HL-60 (cell line): ENCODE measurements at regions not wholly inside any gene's neighbourhood (a gene's known extent, or its start where the extent isn't known, plus 50 kb on each side); places are given as distances from the start of the nearest gene placed in this dataset.

Source experiments
- DNase-seq, 2 experiments: peaks; one replicate each; pipeline ENCODE4 v3.0.0-alpha.2; 2010 to 2020; ENCODE audit warnings: low read depth in 1 of 2, low spot score in 1 of 2
- H3K27ac ChIP-seq: fragments of 250-450 bp; sonication (Bioruptor Pico); replicated peaks from 2 replicates; pipeline ENCODE4 v1.5.1; 2020; ENCODE audit warnings: mild to moderate bottlenecking, moderate library complexity
- H3K27me3 ChIP-seq: fragments of 250-450 bp; sonication (Bioruptor Pico); 2 replicates; pipeline ENCODE4 v1.5.1; 2021; ENCODE audit warnings: mild to moderate bottlenecking, moderate library complexity; ENCODE audit not compliant: insufficient read depth, poor library complexity, severe bottlenecking
- H3K4me3 ChIP-seq: replicated peaks from 2 replicates; pipeline ENCODE4 v1.5.1; 2011; ENCODE audit warnings: mild to moderate bottlenecking, control low read depth, low read length; ENCODE audit not compliant: insufficient read depth
- GABPA ChIP-seq: IDR thresholded peaks from 2 replicates; pipeline ENCODE4 v1.6.1; 2012; ENCODE audit warnings: low read depth
- POLR2AphosphoS5 ChIP-seq: IDR thresholded peaks from 2 replicates; pipeline ENCODE4 v1.6.1; 2012; ENCODE audit warnings: low read depth
- SPI1 ChIP-seq: IDR thresholded peaks from 2 replicates; pipeline ENCODE4 v1.6.1; 2012; ENCODE audit warnings: low read depth, mild to moderate bottlenecking, borderline replicate concordance
- TF ChIP-seq, protein P1 (sequence below): IDR thresholded peaks from 2 replicates; pipeline ENCODE4 v1.6.1; 2012; ENCODE audit warnings: low read depth; ENCODE audit not compliant: insufficient replicate concordance
- TF ChIP-seq, protein P2 (sequence below): IDR thresholded peaks from one replicate; pipeline ENCODE4 v1.5.1; 2011; ENCODE audit warnings: low read length, control low read depth, inconsistent platforms; ENCODE audit not compliant: insufficient read depth

DNA sequence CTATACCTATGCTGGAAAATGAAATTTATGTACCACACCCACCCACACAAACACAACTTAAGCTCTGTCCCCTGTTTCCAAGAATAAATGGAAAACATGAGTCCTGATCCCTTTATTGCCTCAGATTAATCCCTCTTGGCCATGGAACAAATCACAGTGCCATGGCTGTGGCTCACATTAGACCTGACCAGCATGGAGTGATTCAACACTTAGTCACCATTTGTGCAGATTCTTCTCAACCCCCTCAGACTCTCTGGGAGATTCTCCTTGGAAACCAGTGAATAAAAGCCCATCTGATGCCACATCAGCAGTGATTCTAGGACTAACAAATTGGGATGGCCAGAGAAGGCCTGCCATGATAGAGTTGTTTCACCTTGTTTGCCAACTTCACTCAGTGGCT, 204.4 kb upstream of the TMEM72 start:
- H3K4me3 ChIP-seq, result no peak overlapping the region
- no peak overlapping the region for H3K27ac ChIP-seq
- no peak for DNase-seq
- H3K27me3 ChIP-seq, result no peaks in the 10 kb centered on the region
- TF ChIP-seq SPI1 (no peak), POLR2AphosphoS5 (no peak), GABPA (no peak)
- TF ChIP-seq, protein P1, sequence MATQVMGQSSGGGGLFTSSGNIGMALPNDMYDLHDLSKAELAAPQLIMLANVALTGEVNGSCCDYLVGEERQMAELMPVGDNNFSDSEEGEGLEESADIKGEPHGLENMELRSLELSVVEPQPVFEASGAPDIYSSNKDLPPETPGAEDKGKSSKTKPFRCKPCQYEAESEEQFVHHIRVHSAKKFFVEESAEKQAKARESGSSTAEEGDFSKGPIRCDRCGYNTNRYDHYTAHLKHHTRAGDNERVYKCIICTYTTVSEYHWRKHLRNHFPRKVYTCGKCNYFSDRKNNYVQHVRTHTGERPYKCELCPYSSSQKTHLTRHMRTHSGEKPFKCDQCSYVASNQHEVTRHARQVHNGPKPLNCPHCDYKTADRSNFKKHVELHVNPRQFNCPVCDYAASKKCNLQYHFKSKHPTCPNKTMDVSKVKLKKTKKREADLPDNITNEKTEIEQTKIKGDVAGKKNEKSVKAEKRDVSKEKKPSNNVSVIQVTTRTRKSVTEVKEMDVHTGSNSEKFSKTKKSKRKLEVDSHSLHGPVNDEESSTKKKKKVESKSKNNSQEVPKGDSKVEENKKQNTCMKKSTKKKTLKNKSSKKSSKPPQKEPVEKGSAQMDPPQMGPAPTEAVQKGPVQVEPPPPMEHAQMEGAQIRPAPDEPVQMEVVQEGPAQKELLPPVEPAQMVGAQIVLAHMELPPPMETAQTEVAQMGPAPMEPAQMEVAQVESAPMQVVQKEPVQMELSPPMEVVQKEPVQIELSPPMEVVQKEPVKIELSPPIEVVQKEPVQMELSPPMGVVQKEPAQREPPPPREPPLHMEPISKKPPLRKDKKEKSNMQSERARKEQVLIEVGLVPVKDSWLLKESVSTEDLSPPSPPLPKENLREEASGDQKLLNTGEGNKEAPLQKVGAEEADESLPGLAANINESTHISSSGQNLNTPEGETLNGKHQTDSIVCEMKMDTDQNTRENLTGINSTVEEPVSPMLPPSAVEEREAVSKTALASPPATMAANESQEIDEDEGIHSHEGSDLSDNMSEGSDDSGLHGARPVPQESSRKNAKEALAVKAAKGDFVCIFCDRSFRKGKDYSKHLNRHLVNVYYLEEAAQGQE, result no peak
- TF ChIP-seq, protein P2, sequence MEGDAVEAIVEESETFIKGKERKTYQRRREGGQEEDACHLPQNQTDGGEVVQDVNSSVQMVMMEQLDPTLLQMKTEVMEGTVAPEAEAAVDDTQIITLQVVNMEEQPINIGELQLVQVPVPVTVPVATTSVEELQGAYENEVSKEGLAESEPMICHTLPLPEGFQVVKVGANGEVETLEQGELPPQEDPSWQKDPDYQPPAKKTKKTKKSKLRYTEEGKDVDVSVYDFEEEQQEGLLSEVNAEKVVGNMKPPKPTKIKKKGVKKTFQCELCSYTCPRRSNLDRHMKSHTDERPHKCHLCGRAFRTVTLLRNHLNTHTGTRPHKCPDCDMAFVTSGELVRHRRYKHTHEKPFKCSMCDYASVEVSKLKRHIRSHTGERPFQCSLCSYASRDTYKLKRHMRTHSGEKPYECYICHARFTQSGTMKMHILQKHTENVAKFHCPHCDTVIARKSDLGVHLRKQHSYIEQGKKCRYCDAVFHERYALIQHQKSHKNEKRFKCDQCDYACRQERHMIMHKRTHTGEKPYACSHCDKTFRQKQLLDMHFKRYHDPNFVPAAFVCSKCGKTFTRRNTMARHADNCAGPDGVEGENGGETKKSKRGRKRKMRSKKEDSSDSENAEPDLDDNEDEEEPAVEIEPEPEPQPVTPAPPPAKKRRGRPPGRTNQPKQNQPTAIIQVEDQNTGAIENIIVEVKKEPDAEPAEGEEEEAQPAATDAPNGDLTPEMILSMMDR, result no peak

DNA sequence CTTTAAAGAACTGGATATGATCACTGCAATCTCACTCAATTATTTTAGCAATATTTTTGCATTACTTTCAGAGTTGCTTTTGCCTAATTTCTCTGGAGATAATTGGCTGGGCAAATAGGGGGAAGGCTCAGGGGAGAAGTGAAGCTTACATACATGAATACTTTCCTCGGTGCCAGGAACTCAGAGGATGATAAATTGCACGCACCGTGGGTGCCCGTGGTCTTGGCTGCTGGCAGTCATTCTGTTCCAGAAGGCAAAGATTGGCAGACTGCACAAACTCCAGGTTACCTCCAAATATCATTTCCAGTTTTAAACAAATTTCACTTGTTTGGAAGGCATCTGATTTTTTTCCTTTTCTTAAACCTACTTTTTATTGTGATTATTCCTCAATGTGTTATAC, 197.8 kb upstream of the TMEM72 start:
- no peak overlapping the region for H3K27ac ChIP-seq
- DNase-seq, result no peak
- TF ChIP-seq SPI1 (no peak), GABPA (no peak), POLR2AphosphoS5 (no peak)
- TF ChIP-seq, protein P2, result no peak
- TF ChIP-seq, protein P1, result no peak
- H3K4me3 ChIP-seq, result no peak overlapping the region
- no peaks in the 10 kb centered on the region for H3K27me3 ChIP-seq

DNA sequence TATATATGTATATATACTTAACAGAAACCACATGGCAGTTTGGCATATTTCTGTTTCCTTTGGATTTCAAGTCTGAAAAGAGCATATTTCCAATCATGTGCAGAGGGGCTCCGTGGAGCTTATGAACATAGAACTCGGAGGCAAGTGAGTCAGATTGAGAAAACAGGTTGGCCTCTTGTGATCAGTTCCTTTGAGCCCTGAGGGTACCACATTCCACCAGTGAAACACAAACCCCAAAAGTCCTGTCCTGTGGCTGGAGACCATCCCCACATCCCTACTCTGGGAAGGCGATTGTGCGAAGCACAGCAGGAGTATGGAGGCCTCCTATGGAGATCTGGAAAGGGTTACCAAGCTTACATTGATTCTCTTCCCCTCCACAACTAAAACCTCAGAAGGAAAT, 196.7 kb upstream of the TMEM72 start:
- H3K27ac ChIP-seq, result no peak overlapping the region
- H3K4me3 ChIP-seq, result no peak overlapping the region
- no peaks in the 10 kb centered on the region for H3K27me3 ChIP-seq
- no peak for DNase-seq
- TF ChIP-seq, protein P2, result no peak
- TF ChIP-seq POLR2AphosphoS5 (no peak), SPI1 (no peak), GABPA (no peak)
- TF ChIP-seq, protein P1, result no peak
